ENCODE measurements at regions not wholly inside any gene's neighbourhood (a gene's known extent, or its start where the extent isn't known, plus 50 kb on each side); places are given as distances from the start of the nearest gene placed in this dataset.

DNA sequence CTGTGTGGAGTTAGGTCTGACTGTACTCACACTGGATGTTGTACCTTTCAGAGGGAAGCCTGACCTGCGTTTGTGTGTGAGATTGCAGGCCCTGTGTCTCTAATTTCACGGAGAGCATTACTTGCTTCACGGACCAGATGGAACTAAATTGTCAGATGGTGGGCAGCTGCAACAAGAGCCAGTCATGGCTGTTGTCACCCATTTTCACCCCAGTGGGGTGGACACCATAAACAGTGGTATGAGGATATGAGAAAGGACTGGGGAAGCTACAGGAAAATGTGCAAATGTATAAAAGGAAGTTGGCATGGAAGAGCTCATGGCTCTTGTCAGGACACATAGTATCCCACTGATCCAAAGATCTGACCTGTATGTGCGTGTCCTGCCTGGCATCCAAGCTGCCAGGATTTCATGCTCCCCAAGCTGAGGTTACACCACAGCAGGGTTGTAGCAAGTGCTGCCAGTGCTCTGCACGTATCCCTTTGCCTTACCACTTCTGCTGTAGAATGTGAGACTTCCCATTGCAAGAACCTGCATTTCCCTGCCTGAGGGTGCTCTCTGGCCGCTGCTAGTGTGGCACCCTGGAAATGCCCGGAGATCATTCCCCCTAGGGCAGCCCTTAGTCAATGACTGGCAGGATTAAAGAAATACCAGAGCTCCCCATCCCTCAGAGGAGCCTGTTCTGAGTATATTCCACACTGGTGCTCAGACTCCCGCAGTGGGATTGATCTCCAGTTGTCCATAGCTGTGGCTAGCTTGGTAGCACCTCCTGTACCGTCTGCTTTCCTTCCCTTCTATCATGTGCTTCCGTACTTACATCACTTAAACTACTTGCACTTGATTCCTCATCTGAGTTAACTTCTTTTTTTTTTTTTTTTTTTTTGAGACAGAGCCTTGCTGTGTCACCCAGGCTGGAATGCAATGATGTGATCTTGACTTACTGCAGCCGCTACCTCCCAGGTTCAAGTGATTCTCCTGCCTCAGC, 70.4 kb upstream of the TANC2 start:
- TF ChIP-seq, protein P1, sequence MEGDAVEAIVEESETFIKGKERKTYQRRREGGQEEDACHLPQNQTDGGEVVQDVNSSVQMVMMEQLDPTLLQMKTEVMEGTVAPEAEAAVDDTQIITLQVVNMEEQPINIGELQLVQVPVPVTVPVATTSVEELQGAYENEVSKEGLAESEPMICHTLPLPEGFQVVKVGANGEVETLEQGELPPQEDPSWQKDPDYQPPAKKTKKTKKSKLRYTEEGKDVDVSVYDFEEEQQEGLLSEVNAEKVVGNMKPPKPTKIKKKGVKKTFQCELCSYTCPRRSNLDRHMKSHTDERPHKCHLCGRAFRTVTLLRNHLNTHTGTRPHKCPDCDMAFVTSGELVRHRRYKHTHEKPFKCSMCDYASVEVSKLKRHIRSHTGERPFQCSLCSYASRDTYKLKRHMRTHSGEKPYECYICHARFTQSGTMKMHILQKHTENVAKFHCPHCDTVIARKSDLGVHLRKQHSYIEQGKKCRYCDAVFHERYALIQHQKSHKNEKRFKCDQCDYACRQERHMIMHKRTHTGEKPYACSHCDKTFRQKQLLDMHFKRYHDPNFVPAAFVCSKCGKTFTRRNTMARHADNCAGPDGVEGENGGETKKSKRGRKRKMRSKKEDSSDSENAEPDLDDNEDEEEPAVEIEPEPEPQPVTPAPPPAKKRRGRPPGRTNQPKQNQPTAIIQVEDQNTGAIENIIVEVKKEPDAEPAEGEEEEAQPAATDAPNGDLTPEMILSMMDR (conservative IDR thresholded peaks at IDR 0.05; ENCODE audit: control insufficient read depth, insufficient read depth, low read depth, low read length), result no peak
- DNase-seq (ENCODE audit: low read depth), result peak; percentile 11
- H3K4me3 ChIP-seq (ENCODE audit: control insufficient read depth, low read depth, low read length), result no peak overlapping the region

DNA sequence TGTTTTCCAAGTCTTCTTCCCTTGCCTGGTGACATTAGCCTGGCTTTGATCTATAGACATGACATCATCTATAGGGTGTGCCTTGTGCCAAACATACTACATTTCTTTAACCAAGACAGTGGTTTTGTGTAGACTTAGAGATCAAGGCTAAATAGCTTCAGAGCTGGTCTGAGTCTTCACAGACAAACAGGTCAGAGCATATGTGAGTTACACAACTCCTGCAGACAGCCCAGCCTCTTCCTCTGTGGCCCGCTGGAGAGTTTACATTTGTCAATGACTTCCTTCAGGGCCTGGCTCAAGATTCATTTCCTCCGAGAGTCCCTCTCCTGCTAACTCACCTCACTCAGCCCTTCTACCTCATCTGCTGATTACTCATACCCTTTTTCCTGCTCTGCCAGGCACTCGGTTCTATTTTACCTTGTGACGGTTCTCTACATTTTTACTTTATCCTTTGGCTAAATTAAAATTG, 73.1 kb upstream of the TANC2 start:
- peak; percentile 86 for DNase-seq (ENCODE audit: low read depth)
- TF ChIP-seq, protein P1 (conservative IDR thresholded peaks at IDR 0.05; ENCODE audit: control insufficient read depth, insufficient read depth, low read depth, low read length), result no peak
- no peak overlapping the region for H3K4me3 ChIP-seq (ENCODE audit: control insufficient read depth, low read depth, low read length)

- TF ChIP-seq, protein P1 (conservative IDR thresholded peaks at IDR 0.05; ENCODE audit: control insufficient read depth, insufficient read depth, low read depth, low read length), result no peak
- no peak overlapping the region for H3K4me3 ChIP-seq (ENCODE audit: control insufficient read depth, low read depth, low read length)
- DNase-seq (ENCODE audit: low read depth), result no peak
Observed at GRCh38 chr17:62892061-62892675, 73.9 kb upstream of the TANC2 start.

GRCh38 chr17:62891659-62892058, 74.4 kb upstream of the TANC2 start:
- no peak for DNase-seq (ENCODE audit: low read depth)
- H3K4me3 ChIP-seq (ENCODE audit: control insufficient read depth, low read depth, low read length), result no peak overlapping the region
- TF ChIP-seq, protein P1 (conservative IDR thresholded peaks at IDR 0.05; ENCODE audit: control insufficient read depth, insufficient read depth, low read depth, low read length), result no peak

DNA sequence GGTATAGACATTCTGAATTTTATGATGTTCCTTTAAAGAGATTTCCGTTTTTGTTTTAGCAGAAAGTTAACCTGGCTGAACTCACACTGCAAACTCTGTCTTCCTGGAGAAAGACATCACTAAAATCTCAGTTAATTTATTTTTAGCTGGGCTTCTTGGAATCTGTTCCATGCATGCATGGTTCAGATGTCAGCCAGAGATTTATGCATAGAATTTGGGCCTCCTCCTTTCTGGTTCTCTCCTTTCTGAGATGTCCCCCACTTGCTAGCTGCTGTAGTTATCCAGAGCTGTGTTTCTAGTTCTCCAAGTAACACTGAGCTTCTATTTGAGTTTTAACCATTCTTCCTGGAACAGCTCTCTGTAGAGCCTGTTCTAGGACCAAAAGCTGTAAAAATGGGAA, 77.3 kb upstream of the TANC2 start:
- H3K4me3 ChIP-seq (ENCODE audit: control insufficient read depth, low read depth, low read length), result no peak overlapping the region
- TF ChIP-seq, protein P1 (conservative IDR thresholded peaks at IDR 0.05; ENCODE audit: control insufficient read depth, insufficient read depth, low read depth, low read length), result no peak
- no peak for DNase-seq (ENCODE audit: low read depth)

DNA sequence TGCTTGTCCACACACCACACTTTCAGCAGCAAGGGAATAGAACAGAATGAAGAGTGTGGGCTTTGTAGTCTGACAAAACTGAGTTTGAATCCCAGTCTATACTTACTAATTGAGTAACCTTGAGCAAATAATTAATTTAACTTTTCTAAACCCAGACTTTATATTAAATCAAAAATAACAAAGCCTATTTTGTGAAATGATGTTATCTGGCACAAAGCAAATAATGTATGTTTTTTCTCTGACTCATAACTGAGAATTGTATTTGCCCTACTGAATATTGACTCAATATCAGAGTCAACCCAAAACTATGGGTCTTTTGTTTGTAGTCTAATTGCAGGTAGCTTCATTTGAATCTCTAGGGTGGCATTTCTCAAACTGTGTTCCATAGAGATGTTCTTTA, 77.9 kb upstream of the TANC2 start:
- DNase-seq (ENCODE audit: low read depth), result no peak
- no peak overlapping the region for H3K4me3 ChIP-seq (ENCODE audit: control insufficient read depth, low read depth, low read length)
- TF ChIP-seq, protein P1 (conservative IDR thresholded peaks at IDR 0.05; ENCODE audit: control insufficient read depth, insufficient read depth, low read depth, low read length), result no peak

All from fibroblast of mammary gland (primary cell).